Right lobe of liver (tissue), 6 donors: ENCODE measurements at regions not wholly inside any gene's neighbourhood (a gene's known extent, or its start where the extent isn't known, plus 50 kb on each side); places are given as distances from the start of the nearest gene placed in this dataset.

Experiments
- ATAC-seq, 4 donors: fragments of 200-7000 bp; cut with Tn5 transposase; one replicate each; pipeline ENCODE4 v1.9.1; 2020; ENCODE audit warnings: mild to moderate bottlenecking in 4 of 4, moderate library complexity in 4 of 4
- DNase-seq, 3 donors: peaks; one replicate each; pipeline ENCODE4 v3.0.0-alpha.2; 2020
- H3K27ac ChIP-seq, 3 donors: fragments of 200-600 bp; one replicate each; pipeline ENCODE4 v1.8.0; 2022
- H3K27me3 ChIP-seq, 2 donors: fragments of 200-600 bp; one replicate each; pipeline ENCODE4 v1.8.0; 2022
- H3K36me3 ChIP-seq, 4 donors: fragments of 200-600 bp; sonication (generic) in 1 of 4; one replicate each; pipeline versions ENCODE4 v1.5.1 to v1.8.0; 2017 to 2022; ENCODE audit warnings: control low read depth in 1 of 4
- H3K4me1 ChIP-seq, 4 donors: fragments of 200-600 bp; sonication (generic) in 1 of 4; one replicate each; pipeline versions ENCODE4 v1.5.1 to v1.8.0; 2017 to 2022; ENCODE audit warnings: control low read depth in 1 of 4
- H3K4me3 ChIP-seq, 3 donors: fragments of 200-600 bp; one replicate each; pipeline ENCODE4 v1.8.0; 2022
- H3K9me3 ChIP-seq, 4 donors: fragments of 200-600 bp; sonication (generic) in 1 of 4; one replicate each; pipeline versions ENCODE4 v1.5.1 to v1.8.0; 2017 to 2022; ENCODE audit warnings: control low read depth in 1 of 4
- CTCF ChIP-seq, 4 donors: fragments of 200-600 bp in 3 of 4; fragments of 450-650 bp in 1 of 4; IDR thresholded peaks; one replicate each; pipeline versions ENCODE4 v1.5.1 to v1.8.0; 2016 to 2022; ENCODE audit warnings: antibody characterized with exemption in 4 of 4, mild to moderate bottlenecking in 2 of 4
- POLR2A ChIP-seq: fragments of 450-650 bp; IDR thresholded peaks from one replicate; pipeline ENCODE4 v1.6.1; 2017; ENCODE audit warnings: antibody characterized with exemption, mild to moderate bottlenecking
- WGBS: methylation state at CpG from one replicate; pipeline ENCODE4 v1.1.6; 2018; ENCODE audit warnings: low coverage, low lambda C conversion rate; ENCODE audit not compliant: insufficient coverage; ENCODE audit errors: missing lambda C conversion rate; 5-methylcytosine and 5-hydroxymethylcytosine counted together
- intact Hi-C, 2 donors: fragments of 100-400 bp; cut with DNase I; formaldehyde crosslinking; loops; one replicate each; pipeline versions ENCODE4 v1.11.2 to v1.14.1; 2022
- donor health status: DM: no; HTN: yes; CAD: no.
- donor health status: DM: no; HTN: no; CAD: no.
- donor health status: DM: no; HTN: no; CAD: no.
- donor health status: DM: no; HTN: yes; CAD: no.
- donor health status: DM: no; HTN: yes; CAD: no.

- DNase-seq, result no peak
- intact Hi-C loops, result loop anchor here in 1 of 2 donors (10.0 kb wide), 1 partner anchor 564 kb away; no protein-coding TSS in a partner anchor
- peak in 1 of 4 donors; percentile 18 for ATAC-seq
- no peaks in the 10 kb centered on the region for H3K36me3 ChIP-seq
- H3K27me3 ChIP-seq, result no peaks in the 10 kb centered on the region
- H3K9me3 ChIP-seq, result no peaks in the 10 kb centered on the region
- no peaks in the 10 kb centered on the region for H3K4me1 ChIP-seq
- H3K4me3 ChIP-seq, result no peak overlapping the region
- TF ChIP-seq CTCF (IDR thresholded peaks at IDR 0.05) (no peak), POLR2A (no peak)
- H3K27ac ChIP-seq, result no peak overlapping the region
- WGBS, result 76% methylated on average over 2 of the region's 4 CpGs
These were observed 586.9 kb upstream of the NR3C2 start for GRCh38 chr4:149029056-149029651.

- 52% methylated on average over 2 of the region's 2 CpGs for WGBS
- TF ChIP-seq CTCF (IDR thresholded peaks at IDR 0.05), result no peak
- TF ChIP-seq POLR2A, result no peak
- DNase-seq (no peak), ATAC-seq (no peak)
- intact Hi-C loops, result loop anchor here in 1 of 2 donors (10.0 kb wide), 1 partner anchor 562 kb away; no protein-coding TSS in a partner anchor
- H3K4me1 ChIP-seq, result no peaks in the 10 kb centered on the region
- H3K27me3 ChIP-seq, result no peaks in the 10 kb centered on the region
- no peak overlapping the region for H3K27ac ChIP-seq
- H3K4me3 ChIP-seq, result no peak overlapping the region
- H3K36me3 ChIP-seq, result no peaks in the 10 kb centered on the region
- H3K9me3 ChIP-seq, result no peaks in the 10 kb centered on the region
These were observed 584.5 kb upstream of the NR3C2 start for GRCh38 chr4:149026696-149027095.

- no peaks in the 10 kb centered on the region for H3K4me1 ChIP-seq
- no peaks in the 10 kb centered on the region for H3K9me3 ChIP-seq
- no peak overlapping the region for H3K27ac ChIP-seq
- H3K27me3 ChIP-seq, result no peaks in the 10 kb centered on the region
- no peak overlapping the region for H3K4me3 ChIP-seq
- WGBS, result 54% methylated on average over 6 of the region's 6 CpGs
- ATAC-seq (no peak), DNase-seq (no peak)
- intact Hi-C loops, result no loop called here
- H3K36me3 ChIP-seq, result no peaks in the 10 kb centered on the region
- TF ChIP-seq POLR2A, result no peak
- TF ChIP-seq CTCF (IDR thresholded peaks at IDR 0.05), result no peak
These were observed 575.0 kb upstream of the NR3C2 start for GRCh38 chr4:149017002-149017734.

- Histone ChIP-seq H3K4me3 (no peak overlapping the region), H3K27ac (no peak overlapping the region), H3K36me3 (no peaks in the 10 kb centered on the region), H3K27me3 (no peaks in the 10 kb centered on the region), H3K4me1 (no peaks in the 10 kb centered on the region), H3K9me3 (no peaks in the 10 kb centered on the region)
- intact Hi-C loops, result no loop called here
- ATAC-seq, result no peak
- 51% methylated on average over 2 of the region's 2 CpGs for WGBS
- DNase-seq, result no peak
- TF ChIP-seq POLR2A, result no peak
- TF ChIP-seq CTCF (IDR thresholded peaks at IDR 0.05), result no peak
These were observed 567.0 kb upstream of the NR3C2 start for GRCh38 chr4:149009223-149009622.
